ENCODE measurements at regions not wholly inside any gene's neighbourhood (a gene's known extent, or its start where the extent isn't known, plus 50 kb on each side); places are given as distances from the start of the nearest gene placed in this dataset.

DNA sequence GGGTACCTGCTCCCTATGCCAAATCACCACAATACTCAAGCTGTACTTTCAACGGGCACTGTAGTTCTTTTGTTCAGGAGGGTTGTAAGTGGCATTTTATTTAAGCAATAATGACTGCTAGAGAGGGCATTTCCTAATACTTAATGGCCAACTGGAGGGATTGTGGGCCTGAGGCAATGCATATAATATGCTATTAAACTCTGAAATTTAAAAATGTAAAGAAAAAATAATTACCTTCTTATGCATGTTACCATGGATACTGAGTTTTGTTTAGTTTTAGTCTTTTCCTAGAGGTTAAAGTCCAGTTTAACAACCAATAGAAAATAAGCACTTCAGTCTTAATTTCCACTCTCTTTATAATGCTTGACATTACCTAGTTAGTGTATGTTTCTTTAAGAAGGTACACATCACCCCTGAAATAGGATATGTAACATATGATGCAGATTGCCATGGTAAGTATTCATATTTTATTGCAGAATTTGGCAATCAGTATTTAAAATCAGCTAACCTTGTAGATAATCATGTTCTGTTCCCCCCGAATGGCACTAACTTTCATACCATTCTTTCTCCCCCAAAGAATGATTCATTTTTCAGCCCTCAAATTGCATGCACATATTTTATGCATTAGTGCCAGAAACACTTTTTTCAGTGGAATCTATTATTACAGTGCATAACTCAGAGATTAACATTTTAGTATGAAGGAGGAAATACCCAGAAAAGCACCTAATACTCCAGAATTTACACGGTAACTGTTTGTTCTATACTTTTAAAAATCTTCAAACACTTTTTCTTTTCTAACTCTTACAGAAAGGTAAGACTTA, 90.3 kb upstream of the ZNF438 start:
- DNase-seq (ENCODE audit: low read depth, low spot score), result no peak
- H3K9me3 ChIP-seq (ENCODE audit: control insufficient read depth, insufficient read depth, low read length), result no peaks in the 10 kb centered on the region
- ChIA-PET CTCF (no interaction called here), POLR2A (interaction anchor here (1.6 kb wide), 1 partner anchor 12 kb away, joined by 4 read pairs; no protein-coding TSS in a partner anchor)
- TF ChIP-seq, protein P1, sequence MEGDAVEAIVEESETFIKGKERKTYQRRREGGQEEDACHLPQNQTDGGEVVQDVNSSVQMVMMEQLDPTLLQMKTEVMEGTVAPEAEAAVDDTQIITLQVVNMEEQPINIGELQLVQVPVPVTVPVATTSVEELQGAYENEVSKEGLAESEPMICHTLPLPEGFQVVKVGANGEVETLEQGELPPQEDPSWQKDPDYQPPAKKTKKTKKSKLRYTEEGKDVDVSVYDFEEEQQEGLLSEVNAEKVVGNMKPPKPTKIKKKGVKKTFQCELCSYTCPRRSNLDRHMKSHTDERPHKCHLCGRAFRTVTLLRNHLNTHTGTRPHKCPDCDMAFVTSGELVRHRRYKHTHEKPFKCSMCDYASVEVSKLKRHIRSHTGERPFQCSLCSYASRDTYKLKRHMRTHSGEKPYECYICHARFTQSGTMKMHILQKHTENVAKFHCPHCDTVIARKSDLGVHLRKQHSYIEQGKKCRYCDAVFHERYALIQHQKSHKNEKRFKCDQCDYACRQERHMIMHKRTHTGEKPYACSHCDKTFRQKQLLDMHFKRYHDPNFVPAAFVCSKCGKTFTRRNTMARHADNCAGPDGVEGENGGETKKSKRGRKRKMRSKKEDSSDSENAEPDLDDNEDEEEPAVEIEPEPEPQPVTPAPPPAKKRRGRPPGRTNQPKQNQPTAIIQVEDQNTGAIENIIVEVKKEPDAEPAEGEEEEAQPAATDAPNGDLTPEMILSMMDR (IDR thresholded peaks at IDR 0.05; ENCODE audit: low read depth, low read length), result no peak
- no peak overlapping the region for H3K27ac ChIP-seq (ENCODE audit: low read depth, low read length)
- no peak overlapping the region for H3K4me3 ChIP-seq (ENCODE audit: low read depth, low read length)
- H3K27me3 ChIP-seq (ENCODE audit: control insufficient read depth, insufficient read depth, low read length), result no peaks in the 10 kb centered on the region

DNA sequence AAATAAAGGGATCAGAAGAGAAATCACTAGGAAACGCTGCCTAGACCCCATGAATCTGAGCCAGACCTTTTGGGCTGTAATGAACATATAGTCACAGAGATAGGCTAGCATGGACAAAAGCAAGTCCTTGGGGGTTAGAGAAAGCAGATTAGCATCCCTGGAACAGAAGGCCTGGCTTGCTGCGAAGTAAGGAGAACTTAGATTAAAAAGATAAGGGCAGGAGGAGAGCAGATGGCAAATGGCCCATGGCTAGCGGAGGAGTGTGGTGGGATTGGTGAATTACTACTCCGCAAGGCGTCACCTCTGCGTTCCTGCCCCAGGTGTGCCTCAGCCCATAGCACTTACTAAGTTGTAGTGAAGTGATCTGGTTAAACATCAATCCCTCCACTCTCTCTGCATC, 92.3 kb upstream of the ZNF438 start:
- DNase-seq (ENCODE audit: low read depth, low spot score), result no peak
- Histone ChIP-seq H3K4me3 (ENCODE audit: low read depth, low read length) (no peak overlapping the region), H3K27me3 (ENCODE audit: control insufficient read depth, insufficient read depth, low read length) (no peaks in the 10 kb centered on the region), H3K27ac (ENCODE audit: low read depth, low read length) (no peak overlapping the region), H3K9me3 (ENCODE audit: control insufficient read depth, insufficient read depth, low read length) (no peaks in the 10 kb centered on the region)
- TF ChIP-seq, protein P1 (IDR thresholded peaks at IDR 0.05; ENCODE audit: low read depth, low read length), result no peak
- POLR2A ChIA-PET, result interaction anchor here (0.6 kb wide), 1 partner anchor 92 kb away, joined by 3 read pairs; no protein-coding TSS in a partner anchor
- CTCF ChIA-PET, result no interaction called here

DNA sequence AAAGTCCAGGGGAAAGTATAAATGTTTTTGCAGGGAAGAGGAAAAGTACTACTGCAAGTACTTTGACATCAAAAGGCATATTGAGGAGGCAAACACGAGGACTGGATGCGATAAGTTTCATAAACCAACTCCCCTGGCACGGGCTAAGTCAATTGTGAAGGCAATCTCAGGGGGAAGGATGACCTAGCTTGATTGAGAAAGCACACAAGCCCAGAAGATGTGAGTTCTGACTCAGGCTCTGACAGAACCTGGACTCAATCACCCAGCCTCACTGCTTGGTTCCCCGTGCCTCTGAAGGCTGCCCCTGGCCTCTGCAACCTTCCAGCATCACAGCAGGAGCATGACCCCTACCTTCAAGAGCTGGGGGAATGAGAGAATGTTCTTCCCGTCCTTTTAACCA, 93.2 kb upstream of the ZNF438 start:
- Histone ChIP-seq H3K27ac (ENCODE audit: low read depth, low read length) (no peak overlapping the region), H3K9me3 (ENCODE audit: control insufficient read depth, insufficient read depth, low read length) (no peaks in the 10 kb centered on the region), H3K27me3 (ENCODE audit: control insufficient read depth, insufficient read depth, low read length) (no peaks in the 10 kb centered on the region), H3K4me3 (ENCODE audit: low read depth, low read length) (no peak overlapping the region)
- TF ChIP-seq, protein P1 (IDR thresholded peaks at IDR 0.05; ENCODE audit: low read depth, low read length), result no peak
- ChIA-PET POLR2A (interaction anchor here (0.6 kb wide), 1 partner anchor 93 kb away, joined by 3 read pairs; no protein-coding TSS in a partner anchor), CTCF (no interaction called here)
- no peak for DNase-seq (ENCODE audit: low read depth, low spot score)

DNA sequence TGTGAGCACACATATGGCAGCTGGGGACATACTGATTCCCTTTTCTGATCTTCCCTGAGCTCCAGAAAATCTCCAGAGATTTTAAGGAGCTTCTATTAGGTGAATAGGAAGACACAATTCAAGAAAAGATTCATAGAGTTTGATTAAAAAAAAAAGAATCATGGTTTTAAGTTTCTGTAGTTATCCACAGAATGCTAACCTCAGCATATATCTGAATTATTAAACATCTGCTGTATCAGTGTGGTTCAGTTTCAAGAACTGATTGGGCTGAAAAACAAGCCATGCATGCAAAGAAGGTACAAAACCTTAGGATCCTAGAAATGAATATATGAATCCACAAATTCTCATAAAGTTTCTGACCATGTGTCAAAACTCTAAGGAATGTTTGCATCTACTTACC, 94.1 kb upstream of the ZNF438 start:
- Histone ChIP-seq H3K27ac (ENCODE audit: low read depth, low read length) (no peak overlapping the region), H3K27me3 (ENCODE audit: control insufficient read depth, insufficient read depth, low read length) (no peaks in the 10 kb centered on the region), H3K9me3 (ENCODE audit: control insufficient read depth, insufficient read depth, low read length) (no peaks in the 10 kb centered on the region), H3K4me3 (ENCODE audit: low read depth, low read length) (no peak overlapping the region)
- CTCF ChIA-PET, result no interaction called here
- TF ChIP-seq, protein P1 (IDR thresholded peaks at IDR 0.05; ENCODE audit: low read depth, low read length), result no peak
- no peak for DNase-seq (ENCODE audit: low read depth, low spot score)
- POLR2A ChIA-PET, result no interaction called here

DNA sequence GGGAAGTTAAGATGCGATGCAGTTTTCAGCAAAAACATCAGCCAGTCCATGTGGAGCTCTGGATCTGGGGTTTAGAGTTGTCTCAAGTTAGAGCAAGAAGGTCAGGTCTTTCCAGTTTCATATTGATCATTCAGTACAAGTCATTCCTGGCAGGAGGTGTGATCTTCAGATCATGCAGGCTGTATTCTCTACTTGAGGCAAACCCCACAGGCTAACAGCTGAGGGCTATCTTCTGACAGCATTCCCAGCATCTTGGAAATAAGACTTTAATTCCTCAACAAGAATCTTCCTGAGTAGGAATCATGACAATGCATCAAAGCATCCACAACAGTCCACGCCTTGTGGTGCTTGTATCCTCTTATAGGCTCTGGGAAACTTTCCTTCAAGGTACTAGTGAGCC, 94.9 kb upstream of the ZNF438 start:
- Histone ChIP-seq H3K4me3 (ENCODE audit: low read depth, low read length) (no peak overlapping the region), H3K27me3 (ENCODE audit: control insufficient read depth, insufficient read depth, low read length) (no peaks in the 10 kb centered on the region), H3K9me3 (ENCODE audit: control insufficient read depth, insufficient read depth, low read length) (no peaks in the 10 kb centered on the region), H3K27ac (ENCODE audit: low read depth, low read length) (no peak overlapping the region)
- ChIA-PET CTCF (no interaction called here), POLR2A (no interaction called here)
- no peak for DNase-seq (ENCODE audit: low read depth, low spot score)
- TF ChIP-seq, protein P1 (IDR thresholded peaks at IDR 0.05; ENCODE audit: low read depth, low read length), result no peak

Data from AG04450 (cell line).